Posterior cingulate gyrus (tissue), 11 donors: ENCODE measurements at regions not wholly inside any gene's neighbourhood (a gene's known extent, or its start where the extent isn't known, plus 50 kb on each side); places are given as distances from the start of the nearest gene placed in this dataset.

Experiments used
- DNase-seq, 10 donors: peaks; one replicate each; pipeline versions ENCODE4 v3.0.0 to v3.0.0-alpha.2; 2020 to 2021; ENCODE audit warnings: mixed read lengths in 3 of 10
- intact Hi-C: fragments of 100-400 bp; cut with DNase I; formaldehyde crosslinking; loops from one replicate; pipeline ENCODE4 v1.15.1; 2023

- no peak for DNase-seq
- intact Hi-C loops, result no loop called here
These were observed 128.0 kb downstream of the KIF20B start for GRCh38 chr10:89829262-89829886.

DNA sequence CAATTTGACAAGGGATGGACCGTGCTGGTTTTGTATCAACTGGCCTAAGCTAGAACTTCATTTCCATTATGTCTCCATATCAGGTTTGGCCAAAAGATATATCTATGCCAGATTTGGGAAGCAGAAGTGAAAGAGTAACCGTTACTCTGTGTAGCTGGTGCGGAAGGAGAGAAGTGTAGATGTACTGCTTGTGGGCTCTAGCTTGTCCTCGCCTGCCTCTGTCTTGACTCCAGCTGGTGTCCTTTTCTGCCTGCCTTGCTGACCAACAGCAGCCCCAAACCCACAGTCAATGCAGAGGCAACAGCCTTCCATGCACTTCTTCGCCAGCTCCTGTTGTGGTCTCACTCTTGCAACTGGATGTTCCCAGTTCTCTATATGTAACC, 128.5 kb downstream of the KIF20B start:
- no peak for DNase-seq
- intact Hi-C loops, result no loop called here

DNA sequence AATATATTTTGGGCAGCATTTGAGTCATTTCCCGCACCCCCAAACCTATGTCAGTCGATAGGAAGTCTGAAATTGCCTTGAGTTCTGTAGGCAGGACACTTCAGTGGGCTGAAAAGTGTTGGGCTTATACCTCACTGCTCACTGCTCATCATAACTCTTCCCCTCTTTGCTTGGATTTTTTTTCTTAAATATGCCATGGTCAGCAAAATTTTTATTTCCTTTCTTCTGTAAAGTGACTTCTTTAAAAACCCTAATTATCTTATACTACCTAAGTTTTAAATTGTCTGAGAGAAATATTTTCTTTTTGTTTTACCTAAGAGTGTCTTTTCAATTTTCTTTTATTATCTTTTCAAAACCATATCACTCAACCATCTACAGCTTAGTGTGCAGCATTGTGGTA, 129.2 kb downstream of the KIF20B start:
- intact Hi-C loops, result no loop called here
- DNase-seq, result no peak

GRCh38 chr10:89836840-89837164, 135.4 kb downstream of the KIF20B start:
- intact Hi-C loops, result no loop called here
- DNase-seq, result peak in 1 of 10 donors; percentile 78

DNA sequence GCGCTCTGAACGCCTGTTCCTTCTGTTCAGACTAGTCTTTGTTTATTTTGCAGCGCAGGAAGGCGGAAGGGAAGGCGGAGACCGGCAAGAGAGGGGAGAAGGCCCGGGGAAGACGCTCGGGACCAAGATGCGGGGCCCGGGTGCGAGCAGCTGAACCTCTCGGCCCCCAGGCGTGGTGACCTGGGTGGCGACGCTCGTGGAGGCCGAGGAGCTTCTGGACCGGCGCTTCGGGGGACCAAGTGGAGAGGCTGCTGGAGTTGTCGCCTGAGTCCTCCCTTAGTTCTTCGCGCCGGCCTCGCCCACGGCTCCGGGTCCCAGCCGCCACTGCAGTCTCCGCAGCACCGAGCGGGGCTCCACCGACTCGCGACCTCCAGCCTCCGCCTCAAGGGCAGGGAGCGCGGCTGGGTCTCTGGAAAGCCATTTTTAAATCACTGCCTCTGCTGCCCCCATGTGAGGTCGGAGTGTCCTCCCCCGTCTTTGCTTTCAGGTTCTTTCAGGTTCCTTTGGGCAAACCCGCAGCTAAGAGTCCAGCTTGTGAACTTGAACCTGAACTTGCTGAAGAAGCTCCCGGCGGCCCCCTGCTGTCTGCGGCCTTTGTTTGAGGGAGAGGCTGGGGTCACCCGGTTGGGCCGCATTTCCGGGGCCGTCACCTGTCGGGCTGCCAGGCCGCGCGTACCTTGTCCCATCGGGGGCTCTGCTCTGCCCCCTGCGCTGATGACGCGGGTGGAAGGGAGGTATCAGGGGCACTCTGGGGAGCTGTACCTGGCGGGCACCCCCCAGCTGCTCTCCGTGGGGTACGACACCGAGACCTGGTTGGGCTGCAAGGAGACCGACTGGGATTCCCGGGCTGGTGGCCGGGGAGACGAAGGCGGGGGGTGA, 136.0 kb downstream of the KIF20B start:
- peak in 6 of 10 donors; percentile 18 to 88 (median 52) for DNase-seq
- intact Hi-C loops, result no loop called here

GRCh38 chr10:89838044-89838615, 136.7 kb downstream of the KIF20B start:
- peak in 2 of 10 donors; percentile 21 to 83 for DNase-seq
- intact Hi-C loops, result no loop called here

- intact Hi-C loops, result no loop called here
- DNase-seq, result no peak
These were observed 144.3 kb downstream of the KIF20B start for GRCh38 chr10:89845541-89846280.

DNA sequence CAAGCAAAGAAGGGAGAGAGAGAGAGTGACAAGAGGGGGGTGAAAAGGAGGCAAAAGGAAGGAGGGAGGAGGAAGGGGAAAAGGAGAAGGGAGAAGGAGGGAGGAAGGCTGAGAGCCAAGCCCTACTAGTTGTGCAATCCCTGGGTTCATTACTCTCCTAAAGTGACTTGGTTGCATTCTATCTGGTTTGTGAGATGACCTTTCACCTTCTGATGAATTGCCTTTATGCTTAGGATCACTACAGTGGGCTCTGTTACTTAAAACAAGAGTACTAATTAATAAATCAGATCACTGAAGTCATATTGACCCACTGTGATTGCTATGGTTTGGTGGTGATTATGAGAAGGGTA, 144.9 kb downstream of the KIF20B start:
- no peak for DNase-seq
- intact Hi-C loops, result no loop called here

GRCh38 chr10:89846786-89847185, 145.4 kb downstream of the KIF20B start:
- DNase-seq, result no peak
- intact Hi-C loops, result no loop called here

- intact Hi-C loops, result no loop called here
- no peak for DNase-seq
These were observed 151.5 kb downstream of the KIF20B start for GRCh38 chr10:89852872-89853271.

DNA sequence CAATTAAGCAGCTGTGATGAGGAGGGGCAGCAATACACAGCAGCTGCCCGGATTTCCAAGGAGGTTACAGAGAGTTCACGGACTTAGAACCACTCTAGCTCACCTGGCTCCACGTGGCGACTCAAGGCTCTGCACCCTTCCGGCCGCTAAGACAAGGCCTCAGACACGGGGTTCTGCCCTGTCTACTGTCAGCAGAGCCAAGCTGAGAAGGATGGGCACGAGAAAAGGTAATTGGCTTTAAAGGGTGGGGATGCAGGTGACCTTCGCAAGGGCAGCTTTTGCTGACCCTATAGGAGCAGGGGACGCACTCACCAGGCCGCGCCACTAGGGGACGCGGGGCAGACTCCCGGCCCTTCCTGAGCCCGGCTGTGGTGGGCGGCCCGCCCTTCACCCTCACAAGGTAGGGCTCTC, 152.4 kb downstream of the KIF20B start:
- intact Hi-C loops, result no loop called here

GRCh38 chr10:89857431-89858042, 156.1 kb downstream of the KIF20B start:
- DNase-seq, result no peak
- intact Hi-C loops, result no loop called here

More for the DNA sequence above, 152.4 kb downstream of the KIF20B start:
- DNase-seq, result no peak

- no peak for DNase-seq
- intact Hi-C loops, result no loop called here
These were observed 159.8 kb downstream of the KIF20B start for GRCh38 chr10:89861199-89861573.

DNA sequence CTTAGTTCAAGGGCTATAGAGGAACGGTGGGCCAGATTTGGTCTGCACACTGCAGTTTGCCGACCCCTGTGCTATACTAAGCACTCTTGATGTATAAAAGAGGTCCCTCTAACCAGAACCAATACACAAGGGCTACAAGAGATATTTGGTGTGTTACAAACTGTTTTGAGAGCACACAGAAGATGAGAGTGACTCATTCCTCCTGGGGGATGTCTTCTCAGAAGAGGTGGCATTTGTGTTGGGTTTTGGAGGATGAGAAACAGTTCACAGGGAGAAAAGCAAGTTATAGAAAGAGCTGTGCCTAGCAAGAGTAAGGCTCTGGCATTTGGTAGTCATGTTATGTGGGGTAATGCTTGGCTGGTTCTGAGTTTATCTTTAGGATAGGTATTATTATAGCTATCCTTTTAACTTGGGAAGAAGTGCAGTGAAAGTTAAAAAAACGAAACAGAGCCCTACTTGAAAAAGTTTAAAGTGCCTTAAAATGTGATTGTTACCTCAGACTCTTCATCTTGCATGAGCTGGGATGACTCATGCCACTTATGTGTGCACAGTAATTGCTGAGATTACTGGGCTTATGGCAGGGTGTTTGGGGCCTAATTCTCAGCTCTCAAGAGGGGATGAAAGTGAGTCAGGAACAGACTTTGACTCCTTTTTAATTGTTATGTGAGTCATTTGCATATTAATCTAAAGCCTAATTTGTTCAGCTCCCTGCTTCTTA, 160.4 kb downstream of the KIF20B start:
- DNase-seq, result no peak
- intact Hi-C loops, result no loop called here

DNA sequence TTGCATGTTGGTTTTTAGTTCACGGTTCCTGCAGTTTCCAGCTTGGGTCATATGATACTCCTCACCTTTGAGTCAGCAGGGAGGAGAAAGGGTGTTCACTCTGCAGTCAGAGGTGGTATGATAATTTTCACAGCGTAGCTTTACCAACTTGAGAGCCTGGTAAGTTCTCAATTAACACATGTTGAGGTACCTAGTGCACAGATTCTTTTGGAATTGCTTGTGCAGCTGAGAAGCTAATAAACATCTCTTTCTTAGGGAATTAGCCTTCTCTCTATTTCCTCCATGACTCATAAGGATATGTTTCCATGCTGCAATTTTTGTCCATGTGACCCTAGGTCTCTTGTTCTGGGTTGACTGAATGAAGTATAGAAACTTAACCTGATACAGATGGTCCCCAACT, 166.6 kb downstream of the KIF20B start:
- intact Hi-C loops, result no loop called here
- DNase-seq, result no peak

- no peak for DNase-seq
- intact Hi-C loops, result no loop called here
These were observed 167.8 kb downstream of the KIF20B start for GRCh38 chr10:89869180-89869579.

DNA sequence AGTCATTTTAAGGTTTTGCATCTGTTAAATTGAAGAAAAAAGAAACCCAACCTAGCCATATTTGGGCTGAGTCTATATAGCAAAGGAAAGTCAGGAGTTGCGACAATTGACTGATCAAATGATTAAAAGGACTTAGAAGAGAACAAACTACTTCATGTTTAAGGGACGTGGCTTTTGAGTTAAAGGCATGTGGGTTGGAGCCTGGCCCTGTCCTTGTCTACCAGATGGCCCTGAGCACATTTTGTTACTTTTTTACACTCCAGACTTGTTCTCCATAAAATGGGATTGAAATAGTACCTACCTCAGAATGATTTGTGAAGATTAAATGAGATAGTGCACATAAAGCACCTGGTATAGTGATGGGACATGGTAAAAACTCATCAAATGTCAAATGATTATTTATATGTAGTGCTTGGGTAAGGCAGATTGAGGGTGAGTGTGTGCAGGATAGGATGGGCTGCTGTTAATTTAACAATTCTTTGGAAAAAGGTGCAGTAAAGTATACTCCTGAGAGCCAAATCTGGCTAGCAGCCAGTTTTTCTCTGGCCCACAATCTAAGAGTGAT, 168.3 kb downstream of the KIF20B start:
- intact Hi-C loops, result no loop called here
- DNase-seq, result peak in 1 of 10 donors; percentile 72

GRCh38 chr10:89870936-89871335, 169.5 kb downstream of the KIF20B start:
- DNase-seq, result no peak
- intact Hi-C loops, result no loop called here

DNA sequence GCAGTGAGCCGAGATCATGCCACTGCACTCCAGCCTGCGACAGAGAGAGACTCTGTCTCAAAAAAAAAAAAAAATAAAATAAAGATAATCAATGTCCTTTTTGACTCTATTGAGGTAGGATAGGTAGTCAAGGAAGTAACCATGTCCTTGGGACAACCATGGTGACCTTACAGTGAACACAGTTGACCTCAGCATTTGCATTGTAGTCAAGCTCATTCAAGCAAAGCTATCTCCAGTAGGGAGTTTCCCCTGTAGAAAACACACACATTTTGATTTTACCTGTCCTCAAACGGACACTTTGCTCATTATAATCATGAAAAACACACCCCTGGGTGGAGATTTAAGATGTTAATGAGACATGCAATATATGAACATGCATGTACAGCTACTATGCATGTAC, 171.7 kb downstream of the KIF20B start:
- no peak for DNase-seq
- intact Hi-C loops, result no loop called here

- intact Hi-C loops, result no loop called here
- DNase-seq, result no peak
These were observed 174.2 kb downstream of the KIF20B start for GRCh38 chr10:89875557-89875956.
